ENCODE measurements at regions not wholly inside any gene's neighbourhood (a gene's known extent, or its start where the extent isn't known, plus 50 kb on each side); places are given as distances from the start of the nearest gene placed in this dataset.

DNA sequence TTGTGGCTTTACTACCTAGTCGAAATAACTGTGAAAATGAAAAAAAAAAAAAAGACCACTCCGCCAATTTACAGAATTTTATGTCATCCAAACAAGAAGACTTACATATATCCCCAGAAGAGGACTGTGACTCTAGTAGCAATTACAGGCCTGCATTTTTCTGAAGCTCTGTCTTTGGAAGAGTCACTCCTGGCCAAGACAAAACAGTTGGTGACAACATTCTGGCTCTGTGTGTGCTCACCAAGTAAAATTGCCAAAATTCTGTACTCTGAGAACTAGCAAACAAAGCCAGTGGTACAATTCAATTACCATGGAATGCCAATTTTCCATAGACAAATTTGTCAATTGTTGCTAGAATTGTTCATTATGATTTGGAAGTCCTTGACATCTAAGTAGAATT, 311.1 kb downstream of the PDGFC start:
- no peaks in the 10 kb centered on the region for H3K36me3 ChIP-seq (ENCODE audit: control insufficient read depth, insufficient read depth, low read length)
- H3K79me1 ChIP-seq (ENCODE audit: low read depth in 1 of 2, low read length in 2 of 2): no peaks in the 10 kb centered on the region
- H3K4me3 ChIP-seq (ENCODE audit: insufficient read depth, low read depth, low read length): no peak overlapping the region
- no peaks in the 10 kb centered on the region for H3K27me3 ChIP-seq (ENCODE audit: control insufficient read depth, insufficient read depth, low read length)
- no peak overlapping the region for H3K14ac ChIP-seq (replicated peaks; ENCODE audit: low read depth, low read length)
- H2AK9ac ChIP-seq (replicated peaks; ENCODE audit: low read depth, low read length, poor library complexity): no peak overlapping the region
- no peak overlapping the region for H4K91ac ChIP-seq (ENCODE audit: insufficient read depth, low read depth, low read length)
- no peaks in the 10 kb centered on the region for H4K20me1 ChIP-seq (ENCODE audit: insufficient read depth, low read length)
- no peak overlapping the region for H3K9ac ChIP-seq (ENCODE audit: low read depth, low read length)
- no peak overlapping the region for H4K5ac ChIP-seq (ENCODE audit: low read depth, low read length)
- intact Hi-C loops (cut with micrococcal nuclease) (no loop called here), in situ Hi-C loops (cut with MboI; ENCODE audit: low sequenced_read_pairs) (no loop called here), dilution Hi-C loops (cut with HindIII; ENCODE audit: low sequenced_read_pairs, unreplicated experiment) (no loop called here)
- no peaks in the 10 kb centered on the region for H3K9me1 ChIP-seq (ENCODE audit: insufficient read depth, low read length)
- no peak overlapping the region for H2BK5ac ChIP-seq (ENCODE audit: low read depth, low read length, poor library complexity, severe bottlenecking)
- no peak overlapping the region for H3K23ac ChIP-seq (ENCODE audit: low read depth, low read length)
- BruUV-seq (replicated peaks): no TSS peak
- CTCF ChIA-PET: interaction anchor here (0.7 to 1.1 kb wide), 2 partner anchors 92 to 181 kb away, joined by 3 to 4 read pairs; no protein-coding TSS in a partner anchor
- no peak overlapping the region for H3K27ac ChIP-seq (ENCODE audit: insufficient read depth, low read length)
- H2BK120ac ChIP-seq (ENCODE audit: low read depth, low read length): no peak overlapping the region
- H2AK5ac ChIP-seq (ENCODE audit: low read depth, low read length): no peak overlapping the region
- H3K4me2 ChIP-seq (ENCODE audit: low read depth, low read length): no peak overlapping the region
- no peak overlapping the region for H3K56ac ChIP-seq (ENCODE audit: extremely low read depth, insufficient read depth, low read length)
- WGBS, 2 experiments (ENCODE audit: extremely low coverage in 2 of 2, insufficient read length in 1 of 2): no CpG with 5 or more reads among the region's 2 CpGs
- no peak overlapping the region for H2BK20ac ChIP-seq (ENCODE audit: low read depth, low read length)
- no peak overlapping the region for H3K18ac ChIP-seq (ENCODE audit: low read depth, low read length)
- no peak overlapping the region for H2AFZ ChIP-seq (replicated peaks; ENCODE audit: low read length, poor library complexity)
- no peak overlapping the region for H3K4ac ChIP-seq (ENCODE audit: low read depth, low read length)
- H3K4me1 ChIP-seq (ENCODE audit: control insufficient read depth, insufficient read depth, low read length): no peaks in the 10 kb centered on the region
- ATAC-seq (ENCODE audit: low read depth) (no peak), DNase-seq (no peak)
- TF ChIP-seq POLR2A (IDR thresholded peaks at IDR 0.05; ENCODE audit: low read depth, low read length) (no peak), CHD1 (IDR thresholded peaks at IDR 0.05; ENCODE audit: low read depth, low read length) (no peak), RAD21 (IDR thresholded peaks at IDR 0.05; ENCODE audit: low read length) (no peak), SMC3 (IDR thresholded peaks at IDR 0.05; ENCODE audit: low read depth, low read length) (no peak), RCOR1 (IDR thresholded peaks at IDR 0.05; ENCODE audit: insufficient replicate concordance, low read length) (no peak), MAFK (IDR thresholded peaks at IDR 0.05; ENCODE audit: low read depth, low read length) (no peak), MXI1 (IDR thresholded peaks at IDR 0.05; ENCODE audit: borderline replicate concordance, low read depth, low read length) (no peak)
- TF ChIP-seq, protein P1, sequence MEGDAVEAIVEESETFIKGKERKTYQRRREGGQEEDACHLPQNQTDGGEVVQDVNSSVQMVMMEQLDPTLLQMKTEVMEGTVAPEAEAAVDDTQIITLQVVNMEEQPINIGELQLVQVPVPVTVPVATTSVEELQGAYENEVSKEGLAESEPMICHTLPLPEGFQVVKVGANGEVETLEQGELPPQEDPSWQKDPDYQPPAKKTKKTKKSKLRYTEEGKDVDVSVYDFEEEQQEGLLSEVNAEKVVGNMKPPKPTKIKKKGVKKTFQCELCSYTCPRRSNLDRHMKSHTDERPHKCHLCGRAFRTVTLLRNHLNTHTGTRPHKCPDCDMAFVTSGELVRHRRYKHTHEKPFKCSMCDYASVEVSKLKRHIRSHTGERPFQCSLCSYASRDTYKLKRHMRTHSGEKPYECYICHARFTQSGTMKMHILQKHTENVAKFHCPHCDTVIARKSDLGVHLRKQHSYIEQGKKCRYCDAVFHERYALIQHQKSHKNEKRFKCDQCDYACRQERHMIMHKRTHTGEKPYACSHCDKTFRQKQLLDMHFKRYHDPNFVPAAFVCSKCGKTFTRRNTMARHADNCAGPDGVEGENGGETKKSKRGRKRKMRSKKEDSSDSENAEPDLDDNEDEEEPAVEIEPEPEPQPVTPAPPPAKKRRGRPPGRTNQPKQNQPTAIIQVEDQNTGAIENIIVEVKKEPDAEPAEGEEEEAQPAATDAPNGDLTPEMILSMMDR (conservative IDR thresholded peaks at IDR 0.05; ENCODE audit: low read depth, low read length): no peak
- TF ChIP-seq, protein P2, sequence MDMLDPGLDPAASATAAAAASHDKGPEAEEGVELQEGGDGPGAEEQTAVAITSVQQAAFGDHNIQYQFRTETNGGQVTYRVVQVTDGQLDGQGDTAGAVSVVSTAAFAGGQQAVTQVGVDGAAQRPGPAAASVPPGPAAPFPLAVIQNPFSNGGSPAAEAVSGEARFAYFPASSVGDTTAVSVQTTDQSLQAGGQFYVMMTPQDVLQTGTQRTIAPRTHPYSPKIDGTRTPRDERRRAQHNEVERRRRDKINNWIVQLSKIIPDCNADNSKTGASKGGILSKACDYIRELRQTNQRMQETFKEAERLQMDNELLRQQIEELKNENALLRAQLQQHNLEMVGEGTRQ (IDR thresholded peaks at IDR 0.05; ENCODE audit: low read depth, low read length): no peak
- TF ChIP-seq, protein P3, sequence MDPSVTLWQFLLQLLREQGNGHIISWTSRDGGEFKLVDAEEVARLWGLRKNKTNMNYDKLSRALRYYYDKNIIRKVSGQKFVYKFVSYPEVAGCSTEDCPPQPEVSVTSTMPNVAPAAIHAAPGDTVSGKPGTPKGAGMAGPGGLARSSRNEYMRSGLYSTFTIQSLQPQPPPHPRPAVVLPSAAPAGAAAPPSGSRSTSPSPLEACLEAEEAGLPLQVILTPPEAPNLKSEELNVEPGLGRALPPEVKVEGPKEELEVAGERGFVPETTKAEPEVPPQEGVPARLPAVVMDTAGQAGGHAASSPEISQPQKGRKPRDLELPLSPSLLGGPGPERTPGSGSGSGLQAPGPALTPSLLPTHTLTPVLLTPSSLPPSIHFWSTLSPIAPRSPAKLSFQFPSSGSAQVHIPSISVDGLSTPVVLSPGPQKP (IDR thresholded peaks at IDR 0.05; ENCODE audit: borderline replicate concordance, low read depth, low read length): no peak
- H3K9me3 ChIP-seq (ENCODE audit: control insufficient read depth, insufficient read depth, low read length): no peaks in the 10 kb centered on the region
- no peak overlapping the region for H2BK15ac ChIP-seq (ENCODE audit: low read depth, low read length)
- H4K8ac ChIP-seq (ENCODE audit: low read depth in 2 of 2, low read length in 2 of 2): no peak overlapping the region
- POLR2A ChIA-PET (ENCODE audit: unreplicated experiment): no interaction called here
